NCI-H748 (cell line): ENCODE measurements at regions not wholly inside any gene's neighbourhood (a gene's known extent, or its start where the extent isn't known, plus 50 kb on each side); places are given as distances from the start of the nearest gene placed in this dataset.

ENCODE experiments used
- DNase-seq: peaks from one replicate; lab custom pipeline; 2025; ENCODE audit not compliant: unreplicated experiment; lab: John Stamatoyannopoulos, UW

DNA sequence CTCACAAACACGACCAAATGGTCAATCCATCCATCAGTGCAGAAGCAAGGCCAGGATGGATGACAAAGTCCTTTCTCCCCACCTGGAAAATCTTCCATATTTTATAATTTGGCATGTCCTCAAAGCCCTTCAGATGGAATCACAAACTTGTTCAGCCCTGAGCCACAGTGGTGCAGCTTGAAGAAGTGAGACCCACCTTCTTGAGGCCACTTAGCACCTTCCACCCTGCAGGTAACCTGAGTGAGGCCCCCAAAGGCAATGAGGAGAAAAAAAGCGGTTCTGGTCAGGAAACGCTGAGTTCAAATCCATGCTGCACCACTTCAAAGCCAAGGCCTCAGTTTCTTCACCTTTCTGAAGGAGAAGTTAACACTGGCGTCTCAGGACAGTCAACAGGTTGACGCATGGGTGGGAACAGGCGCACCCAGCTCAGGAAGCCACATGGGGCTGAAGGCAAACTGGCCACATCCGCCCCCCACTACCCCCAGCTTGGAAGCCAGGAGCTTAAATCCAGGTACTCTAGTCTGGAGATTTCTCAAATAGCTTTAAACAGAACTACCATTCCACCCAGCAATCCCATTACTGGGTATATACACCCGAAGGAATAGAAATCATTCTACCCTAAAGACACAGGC, 320.4 kb downstream of the BCL11B start:
- DNase-seq = no peak

DNA sequence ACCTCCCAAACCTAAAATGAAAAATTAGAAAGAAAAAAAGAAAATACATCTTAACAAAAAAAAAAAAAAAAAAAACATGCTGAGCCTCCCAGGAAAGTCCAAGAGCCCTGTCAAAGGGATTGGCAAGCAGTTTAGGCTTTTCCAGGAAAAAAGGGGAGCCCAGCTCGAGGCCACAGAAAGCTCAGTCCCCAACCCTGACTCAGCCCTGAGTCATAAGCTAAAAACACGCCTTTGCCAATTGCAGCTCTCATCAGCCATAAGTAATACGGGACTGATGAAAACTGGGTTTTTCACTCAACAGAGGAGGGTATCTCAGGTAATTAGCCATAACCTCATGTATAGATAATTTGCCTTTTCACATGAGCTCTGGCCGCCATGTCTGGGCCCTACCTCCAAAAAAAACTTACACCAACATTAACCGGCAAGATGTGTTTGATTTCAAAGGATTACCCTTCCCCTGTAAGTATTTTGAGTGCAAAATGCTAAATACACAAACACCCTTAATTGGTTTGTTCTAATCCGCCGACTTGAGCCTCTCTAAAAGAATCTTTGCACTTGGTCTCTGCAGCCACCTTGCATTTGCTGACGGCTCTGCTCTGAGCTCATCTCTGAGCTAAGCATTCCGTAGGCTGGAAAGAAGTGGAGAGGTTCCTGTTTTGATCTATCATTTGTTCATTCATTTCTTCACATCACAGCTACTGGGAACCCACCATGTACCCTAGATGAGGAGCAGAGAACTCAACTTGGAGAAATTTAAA, 319.2 kb downstream of the BCL11B start:
- no peak for DNase-seq

DNA sequence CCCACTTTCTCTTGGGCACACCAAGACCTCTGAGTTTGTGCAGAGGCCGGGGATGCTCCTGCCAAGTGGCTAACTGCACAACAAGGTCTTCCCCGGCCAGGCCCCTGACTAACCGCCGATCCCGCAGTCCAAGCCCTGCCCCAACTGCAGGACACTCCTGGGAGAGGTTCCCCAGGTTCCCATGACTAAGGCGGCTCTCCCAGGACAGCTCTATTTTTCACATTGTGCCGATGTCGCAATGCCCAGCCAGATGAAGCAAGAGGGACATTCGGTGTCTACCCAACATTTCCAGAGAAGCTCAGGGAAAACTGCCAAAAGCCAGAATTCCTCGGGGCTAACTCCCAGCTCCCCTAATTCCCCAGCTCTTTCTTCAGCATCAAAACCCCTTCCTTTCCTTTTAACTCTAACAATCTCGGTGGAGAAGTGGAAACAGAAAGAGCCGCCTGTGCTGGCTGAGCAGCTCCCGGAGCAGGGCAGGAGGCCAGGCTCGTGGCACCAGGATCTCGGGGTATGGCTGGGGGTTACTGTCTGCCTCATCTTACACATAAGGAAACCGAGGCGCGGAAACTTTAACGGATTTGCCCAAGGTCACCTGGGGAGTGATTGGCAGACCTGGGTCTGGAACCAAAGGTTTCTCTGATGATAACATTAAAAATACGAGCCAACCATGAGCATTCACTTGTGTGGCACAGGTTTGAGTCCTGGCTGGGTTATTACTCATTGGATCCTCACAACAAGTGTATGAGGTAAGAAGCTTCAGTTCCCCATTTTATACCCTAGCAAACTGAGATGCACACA, 318.2 kb downstream of the BCL11B start:
- no peak for DNase-seq

DNA sequence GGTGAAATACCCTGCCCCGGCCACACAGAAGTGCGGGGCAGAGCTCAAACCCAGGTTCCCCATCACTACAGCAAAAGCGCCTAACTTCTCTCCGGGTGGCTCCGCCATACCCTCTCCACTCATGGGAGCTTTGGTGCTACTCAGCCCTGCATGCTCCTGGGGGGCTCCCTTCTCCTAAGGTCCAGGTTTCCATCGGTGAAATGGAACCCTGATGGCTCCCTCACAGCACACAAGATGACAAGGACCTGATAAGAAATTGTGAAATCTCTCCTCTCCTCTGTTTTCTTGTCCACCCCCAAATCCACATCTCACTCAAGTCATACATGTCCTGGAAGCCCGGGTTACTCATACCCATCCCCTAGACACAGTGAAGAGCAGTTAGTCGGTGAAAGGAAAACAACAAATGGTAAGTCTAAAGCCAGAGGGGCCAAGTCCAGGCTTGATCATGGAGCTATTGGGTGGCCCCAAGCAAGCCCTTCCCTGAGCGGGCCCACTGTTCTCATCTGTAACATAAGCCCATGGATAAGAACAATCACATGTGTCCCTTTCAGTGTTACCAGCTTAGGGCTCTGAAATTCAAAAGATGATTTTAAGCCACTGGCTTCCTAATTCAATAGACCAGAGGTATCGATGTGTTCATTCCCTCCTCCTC, 317.5 kb downstream of the BCL11B start:
- DNase-seq = no peak

DNA sequence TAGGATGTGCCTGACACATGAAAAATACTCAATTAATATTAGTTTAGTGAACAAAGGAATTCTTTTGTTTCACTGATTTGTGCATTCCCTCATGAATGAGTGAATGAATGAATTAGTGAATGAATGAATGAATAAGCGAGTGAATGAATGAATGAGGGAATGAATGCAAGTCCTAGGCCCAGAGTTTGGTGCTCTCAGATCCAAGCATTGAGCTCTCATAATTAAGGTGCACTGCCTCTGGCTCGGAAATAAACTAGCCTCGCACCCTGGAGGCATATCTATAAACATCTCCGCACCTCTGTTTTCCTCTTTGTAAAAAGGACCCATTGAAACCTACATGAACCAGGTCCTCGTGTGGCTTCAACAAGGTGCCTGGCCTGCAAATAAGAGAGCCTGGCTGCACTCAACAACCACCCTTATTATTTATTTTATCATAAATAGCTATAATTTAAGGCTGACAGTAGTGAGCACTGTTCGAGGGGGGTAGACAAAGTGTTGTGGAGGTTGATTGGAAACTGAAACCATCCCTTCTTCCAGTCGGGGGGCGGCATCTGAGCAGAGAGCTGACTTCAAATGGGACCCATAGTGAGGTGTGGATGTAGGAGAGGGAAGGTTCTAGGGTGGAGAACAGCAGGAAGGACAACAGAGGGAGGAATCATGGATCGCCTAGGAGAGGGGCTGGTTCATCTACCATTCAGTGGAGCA, 316.8 kb downstream of the BCL11B start:
- DNase-seq = no peak

DNA sequence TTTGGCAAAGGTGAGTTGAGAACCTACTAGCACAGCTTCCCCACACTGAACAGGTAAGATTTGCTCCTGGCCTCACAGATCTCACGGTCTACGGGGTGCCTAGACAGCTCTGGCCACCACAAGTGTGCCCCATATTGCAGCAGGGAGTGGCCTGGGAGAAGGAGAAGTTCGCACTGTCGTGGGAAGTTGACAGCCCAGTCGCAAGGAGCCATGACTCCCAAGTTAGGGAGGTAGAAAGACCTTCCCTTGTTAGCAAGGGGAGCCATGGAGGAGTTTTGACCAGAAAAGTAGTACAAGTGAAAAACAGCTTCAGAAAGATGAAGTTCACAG, 316.3 kb downstream of the BCL11B start:
- no peak for DNase-seq

DNA sequence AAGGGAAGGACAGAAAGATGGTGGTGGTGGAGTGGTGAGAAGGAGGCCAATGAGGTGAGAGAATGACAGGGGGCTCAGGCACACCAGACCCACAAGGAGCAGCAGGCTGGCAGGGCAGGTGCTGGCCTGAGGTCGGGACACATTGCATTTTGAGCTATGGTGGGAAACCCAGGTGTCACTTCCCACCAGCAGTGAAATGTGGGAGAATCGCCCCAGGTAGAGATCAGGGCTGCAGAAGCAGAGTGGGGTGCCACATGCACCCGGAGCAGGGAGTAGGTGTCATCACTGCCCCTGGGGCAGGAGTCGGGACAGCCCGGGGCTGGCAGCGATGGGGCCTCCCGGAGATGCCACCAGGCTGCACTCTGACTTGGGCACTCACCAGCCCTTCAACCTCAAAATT, 315.8 kb downstream of the BCL11B start:
- no peak for DNase-seq

DNA sequence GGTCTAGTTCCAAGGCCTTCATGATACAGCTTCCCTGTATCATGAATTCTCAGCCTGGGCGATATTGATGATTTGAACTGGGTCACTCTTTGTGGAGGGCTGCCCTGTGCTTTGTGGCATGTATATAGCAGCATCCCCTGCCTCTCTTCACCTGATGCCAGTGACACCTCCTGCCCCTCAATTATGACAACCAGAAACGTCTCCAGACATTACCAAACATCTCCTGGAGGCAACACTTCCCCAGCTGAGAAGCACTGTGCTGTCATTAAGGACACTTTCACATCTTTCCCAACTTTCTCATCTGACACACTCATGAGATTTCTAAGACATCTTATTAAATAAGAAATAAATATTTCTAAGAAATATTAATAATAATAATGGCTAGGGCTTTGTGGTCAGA, 315.3 kb downstream of the BCL11B start:
- DNase-seq = no peak

DNA sequence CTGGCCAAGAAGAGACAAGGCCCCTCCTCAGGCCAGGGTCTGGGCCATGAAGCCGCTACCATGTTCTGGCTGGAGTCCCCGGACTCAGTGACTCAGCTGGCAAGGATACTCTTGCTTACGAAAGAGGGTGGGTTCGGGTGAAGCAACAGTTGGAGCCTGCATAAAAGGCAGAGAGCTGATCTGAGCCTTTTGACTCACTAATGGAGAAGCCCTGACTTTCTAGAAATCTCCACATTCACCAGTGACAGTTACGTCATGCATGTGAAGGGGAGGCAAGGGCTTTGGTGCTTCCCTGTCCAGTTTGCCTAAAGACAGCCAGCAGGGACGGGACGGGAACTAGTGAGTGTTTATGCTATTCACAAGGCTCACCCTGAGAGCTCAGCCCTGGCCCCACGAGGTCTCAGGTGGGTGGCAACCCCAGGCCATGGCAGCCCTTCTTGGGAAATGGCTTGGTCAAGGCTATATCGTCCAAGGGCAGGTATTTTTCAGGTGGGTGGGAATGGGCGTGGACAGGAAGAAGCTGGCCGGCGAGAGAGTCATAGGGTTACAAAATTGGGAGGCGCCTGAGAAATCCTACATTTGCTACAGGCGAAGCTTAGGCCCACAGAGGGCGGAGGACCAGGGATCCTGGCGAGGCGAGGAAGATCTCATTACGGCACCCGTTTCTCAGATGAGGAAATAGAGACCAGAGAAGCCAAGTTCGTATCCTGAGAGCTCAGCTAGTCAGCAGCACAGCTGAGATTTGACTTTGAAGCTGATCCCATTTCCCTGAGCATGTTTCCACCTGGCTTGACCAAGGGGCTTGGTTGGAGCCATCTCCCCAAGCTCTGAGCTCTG, 314.6 kb downstream of the BCL11B start:
- no peak for DNase-seq

DNA sequence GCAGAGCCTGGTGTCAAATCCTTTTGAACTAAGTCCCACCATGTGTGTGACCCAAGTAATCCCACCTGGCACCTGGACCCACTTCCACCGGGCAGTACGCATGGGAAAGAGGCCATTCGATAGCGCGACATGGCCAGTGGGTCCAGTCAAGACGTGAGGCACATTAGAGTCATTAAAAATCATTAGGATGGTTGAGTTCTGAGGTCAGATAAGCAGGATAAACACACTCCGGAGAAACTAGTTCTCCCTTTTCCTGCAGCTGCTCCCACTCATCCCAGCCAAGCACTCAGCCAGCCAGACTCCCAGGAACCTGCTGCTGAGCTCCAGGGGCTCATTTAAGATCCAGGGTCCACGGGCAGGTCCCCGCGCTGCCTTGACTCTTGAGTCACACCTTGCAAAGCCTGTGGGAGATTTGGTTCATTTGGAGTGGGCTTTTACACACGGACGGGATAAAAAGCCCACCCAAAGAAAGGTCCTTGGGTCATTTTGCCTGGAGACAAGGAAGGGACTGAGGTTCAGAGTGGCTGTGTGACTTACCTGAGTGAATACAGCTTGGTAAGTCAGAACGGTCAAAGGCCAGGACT, 313.9 kb downstream of the BCL11B start:
- DNase-seq = no peak

DNA sequence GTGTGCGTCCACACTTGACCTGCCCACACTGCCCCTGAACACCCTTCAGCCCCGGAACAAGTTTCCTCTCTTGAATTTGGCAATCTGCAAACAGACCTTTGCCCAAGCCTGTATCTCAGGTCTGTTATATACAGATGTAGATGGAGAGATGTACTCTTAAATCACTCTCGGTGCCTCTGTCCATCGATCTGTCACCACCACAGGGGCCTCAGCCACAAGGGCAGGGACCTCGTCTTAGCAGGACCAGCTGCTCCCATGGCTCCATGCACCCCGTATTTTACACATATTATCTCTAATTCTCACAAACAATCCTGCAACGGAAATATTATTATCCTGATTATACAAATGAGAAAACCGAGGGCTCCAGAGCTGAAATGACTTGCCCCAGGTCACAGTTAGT, 313.4 kb downstream of the BCL11B start:
- no peak for DNase-seq

DNA sequence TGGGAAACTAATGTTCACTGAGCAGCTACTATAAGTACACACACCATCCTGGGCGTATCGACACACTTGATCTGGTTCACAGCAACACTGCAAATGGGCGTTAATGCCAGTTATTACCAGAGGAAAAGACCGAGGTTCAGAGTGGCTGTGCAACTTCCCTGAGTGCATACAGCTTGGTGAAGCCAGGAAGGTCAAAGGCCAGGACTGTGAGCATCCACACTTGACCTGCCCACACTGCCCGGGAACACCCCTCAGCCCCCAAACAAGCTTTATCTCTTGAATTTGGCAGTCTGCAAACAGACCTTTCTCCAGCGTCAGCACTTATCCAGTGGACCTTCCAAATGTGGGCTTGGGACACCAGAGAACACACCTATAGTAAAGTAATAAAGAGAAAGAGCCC, 312.6 kb downstream of the BCL11B start:
- no peak for DNase-seq

DNA sequence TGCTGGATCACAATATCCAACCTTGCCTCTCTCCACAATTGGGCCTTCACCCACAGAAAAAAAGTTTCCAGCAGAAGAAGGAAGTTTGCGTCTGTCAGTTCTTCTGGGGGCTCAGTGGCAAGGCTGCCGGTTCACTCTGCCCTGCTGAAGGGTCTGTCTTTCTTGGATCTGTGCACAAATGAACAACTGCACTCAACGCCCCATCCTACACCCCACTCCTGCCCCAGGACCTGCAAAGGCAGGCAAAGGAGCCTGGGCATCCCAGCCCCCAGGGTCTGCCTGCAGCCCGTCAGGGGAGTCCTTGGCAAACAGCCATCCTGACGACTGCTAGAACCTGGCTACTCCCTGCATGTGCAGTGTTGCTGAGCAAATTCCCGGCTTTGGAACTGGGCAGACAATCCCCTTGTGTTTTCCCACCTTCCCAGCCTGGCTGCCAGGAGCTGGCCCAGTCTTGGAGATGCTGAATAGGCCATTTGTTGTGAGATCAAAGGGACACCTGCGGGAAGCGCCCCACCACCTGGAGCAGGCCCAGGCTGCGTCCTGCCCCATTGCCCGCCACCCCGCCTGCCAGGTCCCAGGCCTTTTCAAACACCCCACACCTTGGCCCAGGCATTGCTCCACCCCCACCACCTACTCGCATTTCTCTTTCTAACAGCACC, 311.9 kb downstream of the BCL11B start:
- DNase-seq = peak; percentile 33

DNA sequence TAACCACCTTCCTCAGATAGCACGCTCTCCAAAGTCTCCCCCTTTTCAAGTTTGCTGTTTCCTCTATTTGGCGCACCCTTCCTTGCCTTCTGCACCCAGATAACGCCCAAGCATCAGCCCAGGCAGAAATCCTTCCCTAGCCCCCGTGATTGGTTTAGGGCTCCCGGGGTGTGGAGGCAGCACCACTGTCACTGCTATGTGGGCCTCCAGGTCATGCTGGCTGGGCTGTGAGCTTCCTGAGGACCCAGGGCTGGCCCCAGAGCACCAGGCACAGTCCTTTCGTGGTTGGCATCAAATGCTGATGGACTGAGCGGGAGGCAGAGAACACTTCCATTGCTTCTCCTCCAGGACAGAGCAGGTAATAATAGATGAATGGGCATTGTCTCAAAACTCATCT, 311.4 kb downstream of the BCL11B start:
- DNase-seq = no peak

DNA sequence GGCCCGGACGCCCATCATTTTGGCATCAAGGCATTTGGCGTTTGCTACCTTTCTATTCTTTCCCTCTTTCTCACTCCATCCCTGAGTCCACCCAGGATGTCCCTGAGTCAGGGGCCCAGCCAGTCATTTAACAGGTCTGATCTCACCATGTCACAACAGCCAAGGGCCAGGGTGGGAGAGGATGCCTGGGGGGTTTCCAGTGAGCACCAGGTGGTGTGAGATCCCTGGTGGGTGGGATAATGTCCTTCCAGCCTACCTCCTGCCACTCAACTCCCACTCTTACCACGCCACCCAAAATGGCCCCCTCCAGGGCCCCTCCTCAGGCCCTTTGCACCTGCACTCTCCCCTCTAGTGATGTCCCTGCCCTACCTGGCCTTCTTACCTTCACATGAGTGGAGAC, 310.8 kb downstream of the BCL11B start:
- DNase-seq = no peak

DNA sequence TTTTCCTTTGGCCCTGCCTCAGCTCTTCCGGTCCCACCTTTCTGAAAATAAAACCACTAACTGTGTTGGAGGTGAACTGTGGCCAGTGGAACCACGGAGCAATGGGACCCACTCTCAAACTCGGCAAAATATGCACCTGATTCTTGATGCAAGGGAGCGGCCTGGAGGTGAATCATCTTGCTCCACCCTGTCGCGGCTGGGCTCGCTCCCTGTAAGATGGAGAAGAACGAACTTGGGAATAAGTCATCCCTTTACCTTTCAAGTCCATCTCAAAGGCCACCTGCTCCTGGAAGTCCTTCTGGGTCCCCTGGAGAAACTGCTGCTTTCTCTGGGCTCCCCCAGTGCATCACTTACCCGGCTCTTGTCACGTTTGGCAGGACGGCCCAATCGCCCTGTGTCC, 309.9 kb downstream of the BCL11B start:
- DNase-seq = no peak

DNA sequence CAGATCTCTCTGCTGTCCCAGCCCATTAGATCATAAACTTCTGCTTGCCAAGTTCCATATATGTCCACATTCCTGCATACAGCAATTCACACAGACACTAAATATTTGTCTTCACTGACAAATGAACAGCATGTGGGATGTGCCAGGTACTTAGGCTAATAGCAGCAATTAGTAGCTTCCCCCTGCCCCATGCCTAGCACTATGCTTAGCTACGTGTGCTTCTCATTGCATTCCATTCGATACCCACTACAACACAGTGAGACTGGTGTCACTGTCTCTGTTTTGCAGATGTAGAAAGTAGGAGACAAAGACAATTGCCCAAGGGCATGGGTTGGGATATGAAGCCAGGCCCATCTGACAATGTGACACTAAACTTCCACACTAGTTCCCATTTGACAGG, 308.4 kb downstream of the BCL11B start:
- DNase-seq = peak; percentile 60

DNA sequence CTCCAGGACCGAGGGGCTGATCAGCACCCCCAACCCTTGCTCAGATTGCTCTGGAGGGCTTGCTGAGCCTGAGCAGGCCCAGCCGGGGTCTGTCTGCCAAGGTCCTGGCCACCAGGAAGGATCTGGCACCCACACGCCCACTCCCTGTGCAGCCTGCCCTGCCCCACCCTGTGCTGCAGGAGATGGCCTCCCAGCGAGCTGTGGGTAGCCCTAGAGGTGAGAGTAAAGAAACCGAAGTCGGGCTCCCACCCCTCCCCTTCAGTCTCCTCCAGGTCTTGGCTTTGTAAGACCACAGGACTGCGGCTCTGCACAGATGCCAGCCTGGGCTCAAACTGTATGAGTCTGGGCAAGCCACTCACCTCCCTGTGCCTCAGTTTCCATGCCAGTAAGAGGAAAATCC, 307.8 kb downstream of the BCL11B start:
- no peak for DNase-seq

DNA sequence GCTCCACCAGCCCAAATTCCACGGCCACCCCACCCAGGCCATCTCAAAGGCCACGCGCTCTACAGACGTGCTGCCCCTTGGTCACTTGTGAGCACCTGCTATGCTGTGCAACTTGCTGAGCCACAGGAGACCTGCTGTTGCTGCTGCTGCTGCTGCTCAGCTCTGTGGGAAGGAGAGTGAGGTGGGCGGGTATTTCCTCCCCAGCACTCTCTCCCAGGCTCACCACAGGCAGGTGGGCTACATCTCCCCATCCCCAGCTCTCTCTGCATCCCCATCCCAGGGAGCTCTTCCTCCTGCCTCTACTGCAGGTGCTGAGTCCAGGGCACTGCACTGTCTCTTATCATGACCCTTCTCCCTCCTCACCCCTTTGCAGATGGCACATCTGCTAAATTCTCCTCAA, 306.9 kb downstream of the BCL11B start:
- DNase-seq = no peak
